ENCODE measurements at regions not wholly inside any gene's neighbourhood (a gene's known extent, or its start where the extent isn't known, plus 50 kb on each side); places are given as distances from the start of the nearest gene placed in this dataset.

- intact Hi-C loops (cut with DNase I; ENCODE audit: low total_unique reads) (no loop called here), in situ Hi-C loops (cut with MboI; ENCODE audit: low pct_ligation_motif_present in 1 of 4, low pct_unique_long_range_greater_than_20kb in 1 of 4, low sequenced_read_pairs in 3 of 4) (no loop called here)
- no peaks in the 10 kb centered on the region for H3K4me1 ChIP-seq
- no peak overlapping the region for H3K27ac ChIP-seq
- no peaks in the 10 kb centered on the region for H3K36me3 ChIP-seq
- no peak for TF ChIP-seq EP300 (IDR thresholded peaks at IDR 0.05; ENCODE audit: low read depth)
- no peak for TF ChIP-seq CTCF (IDR thresholded peaks at IDR 0.05)
- TF ChIP-seq POLR2A (IDR thresholded peaks at IDR 0.05): no peak
- no peak for TF ChIP-seq POLR2AphosphoS5 (IDR thresholded peaks at IDR 0.05)
- H3K27me3 ChIP-seq: no peaks in the 10 kb centered on the region
- no peak for DNase-seq
- no peak overlapping the region for H3K4me3 ChIP-seq
- 50 to 83% methylated on average over 1 to 4 of the region's 4 CpGs for WGBS, 2 donors (ENCODE audit: low coverage in 1 of 2)
- no peaks in the 10 kb centered on the region for H3K9me3 ChIP-seq
These were observed 97.4 kb upstream of the LRATD1 start for GRCh38 chr2:14535156-14535555.

- DNase-seq: no peak
- in situ Hi-C loops (cut with MboI; ENCODE audit: low pct_ligation_motif_present in 1 of 4, low pct_unique_long_range_greater_than_20kb in 1 of 4, low sequenced_read_pairs in 3 of 4): no loop called here
- WGBS, 2 donors (ENCODE audit: low coverage in 1 of 2): 80 to 89% methylated on average over 1 to 4 of the region's 4 CpGs
- Histone ChIP-seq H3K4me1 (no peaks in the 10 kb centered on the region), H3K36me3 (no peaks in the 10 kb centered on the region), H3K27ac (no peak overlapping the region), H3K27me3 (no peaks in the 10 kb centered on the region), H3K9me3 (no peaks in the 10 kb centered on the region), H3K4me3 (no peak overlapping the region)
- no peak for TF ChIP-seq EP300 (IDR thresholded peaks at IDR 0.05; ENCODE audit: low read depth)
- TF ChIP-seq POLR2AphosphoS5 (IDR thresholded peaks at IDR 0.05): no peak
- no peak for TF ChIP-seq CTCF (IDR thresholded peaks at IDR 0.05)
- TF ChIP-seq POLR2A (IDR thresholded peaks at IDR 0.05): no peak
- intact Hi-C loops (cut with DNase I; ENCODE audit: low total_unique reads): no loop called here
These were observed 95.5 kb upstream of the LRATD1 start for GRCh38 chr2:14536976-14537375.

- TF ChIP-seq POLR2AphosphoS5 (IDR thresholded peaks at IDR 0.05) (no peak), CTCF (IDR thresholded peaks at IDR 0.05) (no peak)
- H3K4me3 ChIP-seq: no peak overlapping the region
- no peaks in the 10 kb centered on the region for H3K27me3 ChIP-seq
- no peaks in the 10 kb centered on the region for H3K36me3 ChIP-seq
- intact Hi-C loops (cut with DNase I; ENCODE audit: low total_unique reads) (no loop called here), in situ Hi-C loops (cut with MboI; ENCODE audit: low pct_ligation_motif_present in 1 of 4, low pct_unique_long_range_greater_than_20kb in 1 of 4, low sequenced_read_pairs in 3 of 4) (no loop called here)
- 84 to 92% methylated on average over 1 of the region's 1 CpG for WGBS, 2 donors (ENCODE audit: low coverage in 1 of 2)
- no peak overlapping the region for H3K27ac ChIP-seq
- H3K9me3 ChIP-seq: no peaks in the 10 kb centered on the region
- peaks cover 0 to 8% (median 3%) of the 10 kb centered on the region in 4 donors for H3K4me1 ChIP-seq
- no peak for DNase-seq
These were observed 92.5 kb upstream of the LRATD1 start for GRCh38 chr2:14540015-14540414.

- no peaks in the 10 kb centered on the region for H3K27me3 ChIP-seq
- intact Hi-C loops (cut with DNase I; ENCODE audit: low total_unique reads) (no loop called here), in situ Hi-C loops (cut with MboI; ENCODE audit: low pct_ligation_motif_present in 1 of 4, low pct_unique_long_range_greater_than_20kb in 1 of 4, low sequenced_read_pairs in 3 of 4) (no loop called here)
- H3K9me3 ChIP-seq: no peaks in the 10 kb centered on the region
- H3K27ac ChIP-seq: no peak overlapping the region
- 44 to 49% methylated on average over 3 to 4 of the region's 4 CpGs for WGBS, 2 donors (ENCODE audit: low coverage in 1 of 2)
- no peak overlapping the region for H3K4me3 ChIP-seq
- no peak for TF ChIP-seq CTCF (IDR thresholded peaks at IDR 0.05)
- TF ChIP-seq POLR2AphosphoS5 (IDR thresholded peaks at IDR 0.05): no peak
- no peak for TF ChIP-seq EP300 (IDR thresholded peaks at IDR 0.05; ENCODE audit: low read depth)
- TF ChIP-seq POLR2A (IDR thresholded peaks at IDR 0.05): no peak
- peaks cover 0 to 8% (median 3%) of the 10 kb centered on the region in 4 donors for H3K4me1 ChIP-seq
- DNase-seq: no peak
- no peaks in the 10 kb centered on the region for H3K36me3 ChIP-seq
These were observed 89.2 kb upstream of the LRATD1 start for GRCh38 chr2:14543284-14543683.
